NCI-H1105 treated with DMSO at 0.1 percent for 48 hours (cell line): ENCODE measurements at regions not wholly inside any gene's neighbourhood (a gene's known extent, or its start where the extent isn't known, plus 50 kb on each side); places are given as distances from the start of the nearest gene placed in this dataset.

ENCODE experiments used
- DNase-seq: peaks from one replicate; lab custom pipeline; 2025; lab: John Stamatoyannopoulos, UW

DNA sequence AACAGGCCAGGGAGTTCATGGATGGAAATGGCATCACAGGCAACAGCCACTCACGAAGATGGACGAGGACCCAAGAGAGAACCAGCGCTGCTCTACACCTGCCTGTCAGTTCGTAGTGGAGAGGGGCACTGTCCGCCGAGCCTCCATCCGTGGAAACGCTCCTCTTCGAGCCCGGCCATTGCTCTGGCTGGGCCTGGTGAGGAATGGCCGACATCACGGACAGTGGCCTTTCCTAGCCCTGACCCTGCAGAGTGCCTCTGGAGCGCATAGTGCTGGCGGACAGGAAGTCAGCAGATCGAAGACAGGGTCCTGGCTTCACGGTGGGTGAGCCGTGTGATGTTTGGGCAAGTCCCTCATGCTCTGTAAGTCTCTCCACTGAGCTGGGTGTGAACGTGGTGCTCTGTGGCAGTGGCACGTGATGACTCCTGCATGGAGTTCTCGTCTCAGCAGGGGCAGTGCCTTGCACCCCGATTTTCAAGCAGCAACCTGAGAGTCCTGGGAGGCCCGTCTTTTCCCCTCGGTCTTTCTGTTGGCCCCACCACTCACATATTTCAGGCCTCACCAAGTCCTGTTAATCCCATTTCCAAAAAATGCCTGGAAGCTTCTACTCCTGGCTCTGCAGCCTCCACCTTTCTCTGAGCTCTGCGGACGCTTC, 214.4 kb downstream of the ERMARD start:
- no peak for DNase-seq

DNA sequence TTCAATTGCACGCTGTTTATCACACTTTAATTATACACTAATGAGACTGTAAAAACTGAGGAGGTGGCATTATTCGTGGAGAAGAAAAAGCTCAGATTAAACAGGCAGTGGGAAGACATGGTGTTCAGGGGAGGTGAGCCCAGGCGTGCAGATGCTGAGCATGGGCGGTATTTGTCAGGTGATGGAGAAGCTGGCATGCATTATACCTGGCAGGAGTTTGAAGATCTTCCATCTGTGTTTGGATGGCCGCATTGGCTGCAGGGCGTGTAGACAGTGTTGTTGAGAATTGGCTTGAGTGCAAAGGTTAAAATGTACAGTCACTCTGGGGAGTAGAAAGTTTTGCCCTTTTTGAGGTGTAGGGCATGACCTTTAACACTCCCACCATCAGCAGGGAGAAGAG, 213.8 kb downstream of the ERMARD start:
- DNase-seq: no peak

DNA sequence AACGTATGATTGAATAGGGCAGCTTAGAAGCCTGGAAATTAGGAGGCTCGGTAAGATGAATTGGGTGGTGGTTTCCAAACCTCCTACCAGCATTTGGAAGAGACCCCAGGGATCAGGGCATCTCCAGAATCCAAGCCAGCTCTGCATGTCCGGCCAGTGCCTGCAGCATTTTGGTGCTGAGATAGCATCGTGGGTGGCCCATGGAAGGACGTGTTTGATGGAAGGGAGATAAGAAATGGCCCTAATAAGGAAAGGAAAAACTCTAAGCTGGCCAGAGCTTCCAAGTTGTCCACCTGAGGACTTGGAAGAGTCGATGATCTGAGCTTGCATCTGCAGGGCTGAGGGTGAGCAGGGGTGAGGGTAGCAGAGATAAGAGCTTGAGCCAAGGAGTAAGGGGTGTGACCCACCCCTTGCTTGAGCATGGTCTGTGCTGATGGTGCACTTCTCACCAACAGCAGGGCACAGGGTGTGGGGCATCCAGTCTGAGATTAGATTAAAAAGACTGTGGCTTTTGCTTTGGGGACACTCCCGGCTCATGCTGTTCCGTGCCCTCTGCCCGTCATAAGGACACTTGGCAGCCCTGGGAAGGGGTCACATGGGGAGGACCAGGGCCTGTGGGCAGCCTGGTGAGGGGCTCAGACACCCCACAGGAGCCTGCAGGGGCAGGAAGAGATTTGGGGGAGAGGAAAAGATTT, 213.2 kb downstream of the ERMARD start:
- DNase-seq: no peak

DNA sequence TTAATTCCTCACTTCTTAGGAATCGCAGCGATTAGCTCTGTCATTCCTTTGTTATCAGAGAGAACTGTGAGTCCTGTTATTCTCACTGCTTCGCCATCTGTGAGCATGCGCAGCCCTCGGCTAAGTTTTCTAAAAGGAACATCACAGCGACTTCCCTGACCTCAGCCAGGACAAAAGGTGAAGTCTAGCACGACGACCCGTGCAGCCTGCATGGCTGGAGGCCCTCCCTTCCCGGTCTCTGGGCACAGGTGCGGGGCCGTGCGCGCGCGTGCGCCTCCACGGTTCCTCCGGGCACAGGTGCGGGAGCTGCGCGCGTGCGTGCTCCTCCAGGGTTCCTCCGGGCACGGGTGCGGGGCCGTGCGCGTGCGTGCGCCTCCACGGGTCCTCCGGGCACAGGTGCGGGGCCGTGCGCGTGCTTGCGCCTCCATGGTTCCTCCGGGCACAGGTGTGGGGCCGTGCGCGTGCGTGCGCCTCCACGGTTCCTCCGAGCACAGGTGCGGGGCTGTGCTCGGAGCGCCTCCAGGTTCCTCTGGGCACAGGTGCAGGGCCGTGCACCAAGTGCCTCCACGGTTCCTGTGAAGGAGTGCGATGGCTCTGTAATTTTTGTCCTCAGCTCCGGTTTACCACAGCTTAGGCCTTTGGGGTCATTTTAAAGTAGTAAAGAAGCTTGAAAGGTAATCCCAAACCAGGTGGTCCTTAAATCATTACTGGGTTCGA, 212.3 kb downstream of the ERMARD start:
- DNase-seq: no peak

DNA sequence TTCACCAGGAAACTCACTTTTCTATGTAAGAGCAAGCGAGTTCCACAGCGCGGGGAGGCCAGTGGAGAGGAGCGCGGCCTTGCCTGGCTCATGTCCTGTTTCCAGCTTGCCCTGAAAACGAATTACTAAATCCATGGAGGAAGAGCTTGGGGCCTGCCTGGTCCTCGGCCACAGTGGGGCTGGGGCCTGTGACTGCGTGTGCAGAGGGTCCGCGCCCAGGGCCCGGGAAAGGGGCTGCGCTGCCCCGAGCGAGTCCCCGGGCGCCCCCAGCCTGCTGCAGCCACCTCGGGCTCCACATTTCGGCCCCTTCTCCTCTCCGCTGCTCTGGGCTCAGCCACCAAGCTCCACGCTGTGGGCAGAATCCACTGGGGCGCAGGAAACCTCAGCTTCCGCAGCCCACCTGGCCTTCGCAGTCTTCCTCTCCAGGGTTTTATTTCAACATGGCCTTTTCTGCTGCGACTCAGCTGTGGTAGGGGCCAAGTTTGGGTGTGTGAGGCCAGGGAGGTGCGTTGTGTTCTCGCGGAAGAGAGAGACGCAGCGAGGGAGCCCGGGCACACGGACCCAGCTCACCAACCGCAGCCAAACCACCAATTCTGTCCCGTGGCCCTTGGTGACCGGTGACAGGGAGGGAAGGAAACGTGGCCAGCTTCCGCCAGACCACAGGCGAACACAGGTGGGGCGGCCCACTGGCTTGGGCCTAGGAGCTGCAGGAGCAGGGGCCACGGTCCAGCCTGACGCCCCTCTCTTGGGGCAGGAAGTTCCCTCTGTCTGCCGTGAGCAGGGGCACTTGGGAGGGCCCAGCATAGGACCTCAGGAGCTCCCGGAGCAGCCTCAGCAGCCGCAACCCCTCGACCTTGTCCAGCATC, 211.4 kb downstream of the ERMARD start:
- DNase-seq: no peak

DNA sequence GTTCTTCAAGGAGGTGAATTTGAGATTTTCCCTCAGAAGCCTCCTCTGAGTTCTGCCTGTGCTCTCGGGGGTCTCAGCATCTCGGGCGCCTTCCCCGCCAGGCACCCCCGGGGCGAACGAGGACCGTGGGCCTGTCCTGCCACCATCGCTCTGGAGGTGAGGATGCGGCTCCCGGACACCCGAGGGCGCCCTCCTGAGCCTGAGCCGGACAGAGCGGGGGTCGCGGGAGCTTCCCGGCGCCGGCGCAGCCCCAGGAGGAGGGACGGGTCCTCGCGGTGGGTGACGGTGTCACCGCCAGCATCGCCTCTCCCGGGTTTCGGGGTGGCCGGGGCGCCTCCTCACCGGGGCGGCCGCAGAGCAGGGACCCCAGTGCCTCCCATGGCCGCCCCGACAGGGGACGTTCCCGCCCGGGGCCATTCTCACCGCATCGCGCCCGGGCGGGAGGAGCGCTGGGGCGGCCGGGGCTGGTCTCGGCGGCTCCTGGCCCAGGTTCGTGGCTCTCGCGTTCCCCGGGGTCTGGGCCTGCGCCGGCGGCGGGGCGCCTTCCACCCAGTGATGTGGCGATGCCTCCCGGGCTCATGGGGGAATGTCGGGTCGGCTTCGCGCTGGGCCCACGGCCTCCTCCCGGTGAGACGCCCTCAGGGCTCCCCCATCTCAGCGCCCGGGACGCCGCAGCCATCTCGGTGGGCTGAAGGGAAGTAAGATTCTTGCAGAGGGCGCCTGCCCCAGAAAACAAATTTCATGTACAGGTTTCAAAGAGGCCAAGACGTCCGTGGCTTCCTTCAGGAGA, 210.5 kb downstream of the ERMARD start:
- DNase-seq: no peak

DNA sequence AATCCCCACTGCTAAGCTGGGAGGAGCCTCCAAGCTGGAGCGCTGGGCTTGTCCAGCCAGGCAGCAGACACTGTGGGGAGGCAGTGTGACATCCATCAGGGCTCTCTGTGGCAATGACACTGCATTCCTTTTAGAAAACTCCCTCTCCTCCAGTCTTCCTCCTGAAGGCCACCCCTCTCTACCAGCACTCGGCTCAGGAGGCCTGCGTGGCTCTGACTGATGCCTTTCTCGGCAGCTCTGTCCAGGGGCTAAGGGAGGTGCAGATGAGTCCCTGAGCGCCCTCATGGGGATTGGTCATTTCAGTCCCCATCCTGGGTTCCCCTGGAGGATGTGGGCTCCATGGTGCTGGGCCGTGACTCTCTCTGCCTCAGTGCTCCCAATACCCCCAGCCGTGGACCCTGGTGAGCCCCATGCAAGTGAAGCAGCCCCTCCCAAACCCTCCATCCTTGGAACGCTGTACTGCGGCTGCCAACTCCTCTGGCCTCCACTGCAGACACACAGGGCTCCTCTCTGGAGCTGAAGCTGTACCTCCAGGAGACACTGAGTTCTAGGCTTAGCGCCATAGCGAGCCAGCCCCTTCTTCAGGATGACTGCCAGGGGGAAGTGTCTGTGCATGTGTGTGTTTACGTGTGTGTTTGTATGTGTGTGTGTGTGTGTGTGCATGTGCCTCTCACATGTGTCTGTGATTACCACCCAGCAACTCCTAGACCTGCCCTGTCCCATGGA, 209.6 kb downstream of the ERMARD start:
- DNase-seq: no peak

DNA sequence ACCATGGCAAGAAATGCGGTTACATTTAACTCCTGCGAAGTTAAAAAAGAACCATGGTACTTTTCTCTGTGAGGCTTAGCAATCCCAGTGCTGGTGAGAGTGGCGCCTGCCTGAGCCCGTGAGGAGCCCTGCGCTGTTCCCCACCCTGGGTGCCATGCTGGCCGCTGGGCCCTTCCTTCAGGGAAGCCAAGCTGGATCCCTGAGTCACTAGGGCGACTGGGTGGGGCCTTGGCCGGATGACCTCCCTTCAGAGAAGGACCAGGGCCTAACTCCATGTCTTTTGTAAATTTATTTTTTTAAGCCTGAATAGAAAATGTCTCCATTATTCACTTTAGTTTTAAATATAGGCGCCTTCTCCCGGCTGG, 209.1 kb downstream of the ERMARD start:
- no peak for DNase-seq

DNA sequence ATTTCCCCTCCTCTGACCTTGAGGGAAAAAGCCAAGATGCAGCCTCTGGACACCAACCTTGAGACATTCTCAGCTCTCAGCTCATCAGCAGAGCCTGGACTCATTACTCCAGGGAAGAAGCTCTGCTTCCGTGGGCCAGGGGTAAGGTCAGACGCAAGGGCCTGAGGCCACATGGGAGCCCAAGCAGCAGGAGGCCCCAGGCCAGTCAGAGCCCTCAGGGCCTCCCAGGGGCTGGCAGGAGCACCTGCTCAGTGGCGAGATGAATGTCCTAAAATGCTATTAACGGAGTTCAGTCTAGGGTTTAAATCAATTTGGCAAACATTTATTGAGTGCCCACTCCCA, 208.6 kb downstream of the ERMARD start:
- no peak for DNase-seq

DNA sequence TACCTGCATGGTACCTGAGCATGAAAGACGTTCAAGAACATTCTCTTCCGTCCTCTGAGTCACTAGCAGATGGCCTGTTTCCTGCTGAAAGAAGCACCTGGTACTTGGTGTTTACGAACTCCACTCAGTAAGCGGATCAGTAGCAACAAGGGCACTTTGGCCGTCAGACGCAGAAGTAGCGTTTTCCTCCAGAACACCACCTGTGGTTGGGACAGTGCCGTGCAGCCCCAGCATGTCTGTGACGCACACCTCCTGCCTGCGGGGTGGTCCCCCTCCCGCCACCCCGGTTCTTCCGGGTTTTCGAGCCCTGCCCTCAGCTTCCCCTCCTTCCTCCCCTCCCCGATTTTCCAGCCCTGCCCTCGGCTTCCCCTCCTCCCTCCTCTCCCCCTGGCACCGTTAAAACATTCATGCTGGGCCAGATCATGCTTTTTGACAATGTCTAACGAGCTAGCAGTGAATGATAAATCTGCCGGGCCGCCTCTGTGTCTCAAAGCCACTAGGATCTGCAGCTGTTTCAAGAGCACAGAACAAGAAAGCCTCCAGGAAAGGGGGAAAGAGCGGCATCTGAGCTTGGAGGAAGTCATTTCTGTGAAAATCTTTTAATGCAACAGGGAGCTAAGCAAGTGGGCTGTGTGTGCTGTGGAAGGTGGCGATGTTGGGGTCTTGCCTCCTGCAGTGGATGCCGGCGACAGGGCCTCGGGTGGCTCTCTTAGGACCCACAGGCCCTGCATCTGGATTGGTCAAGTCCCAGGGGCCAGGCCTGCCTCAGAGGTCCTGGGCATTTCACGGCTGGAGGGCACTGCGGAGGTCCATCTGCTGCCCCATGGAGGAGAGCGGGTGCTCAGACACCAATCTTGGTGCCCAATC, 207.9 kb downstream of the ERMARD start:
- peak; percentile 17 for DNase-seq

DNA sequence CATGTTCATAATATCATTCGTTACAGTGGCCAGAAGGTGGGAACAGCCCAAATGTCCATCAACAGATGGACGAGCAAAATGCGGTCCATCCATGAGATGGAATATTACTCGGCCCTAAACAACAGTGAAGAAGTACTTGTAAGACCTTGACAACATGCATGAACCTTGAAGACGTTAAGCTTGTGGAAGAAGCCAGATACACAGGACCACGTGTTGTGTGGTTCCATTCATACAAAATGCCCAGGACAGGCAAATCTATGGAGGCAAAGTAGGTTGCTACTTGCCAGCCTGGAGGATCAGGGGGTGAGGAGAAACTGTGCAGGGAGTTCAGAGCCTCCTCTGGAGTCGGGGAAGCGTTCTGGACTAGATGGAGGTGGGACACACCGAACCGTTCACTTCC, 207.1 kb downstream of the ERMARD start:
- DNase-seq: no peak

DNA sequence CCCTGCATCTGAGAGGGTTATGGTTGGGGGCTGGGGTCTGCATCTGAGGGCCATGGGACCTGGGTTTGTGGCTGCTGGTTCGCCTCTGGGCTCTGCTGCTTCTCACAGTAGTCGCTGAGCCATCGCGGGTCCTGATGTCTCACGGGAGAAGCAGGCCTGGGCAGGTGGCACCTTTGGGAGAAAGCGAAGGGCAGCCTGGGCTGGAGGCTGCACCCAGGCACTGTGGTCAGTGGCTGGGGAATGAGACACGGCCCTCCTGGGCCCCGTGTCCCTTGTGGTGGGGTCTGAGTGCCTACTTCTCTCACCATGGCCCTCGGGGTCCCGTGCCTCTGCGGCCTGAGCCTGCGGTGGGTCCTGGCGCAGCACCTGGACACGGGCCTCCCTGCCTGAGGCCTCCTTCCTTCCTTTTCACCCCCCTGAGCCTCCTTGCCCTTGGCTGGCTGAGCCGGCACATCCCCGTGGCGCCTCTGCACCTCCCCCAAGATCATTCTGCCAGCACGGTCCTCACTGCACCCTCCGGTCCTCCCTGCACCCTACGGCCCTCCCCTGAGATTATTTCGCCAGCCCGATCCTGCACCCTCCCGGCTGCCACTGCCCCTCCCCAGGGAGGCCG, 206.0 kb downstream of the ERMARD start:
- no peak for DNase-seq

DNA sequence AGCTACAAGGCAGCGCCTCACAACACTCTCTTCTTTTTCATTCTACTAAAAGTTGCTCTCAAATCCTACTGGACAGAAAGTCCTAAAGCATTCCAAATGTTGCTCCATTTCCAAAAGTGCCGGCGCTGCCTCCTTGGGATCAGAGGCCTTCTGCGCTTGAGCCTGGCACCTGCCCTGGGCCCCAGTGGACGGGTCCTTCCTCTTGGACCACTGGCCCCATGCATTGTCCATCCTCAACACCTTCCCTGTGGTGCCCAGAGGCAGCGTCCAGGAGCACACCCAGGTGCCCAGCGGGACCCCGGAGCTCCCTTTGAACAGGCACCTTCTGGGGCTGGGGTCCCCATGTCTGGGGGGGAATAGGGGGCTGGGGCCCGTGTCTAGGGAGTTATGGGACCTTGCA, 205.2 kb downstream of the ERMARD start:
- no peak for DNase-seq

DNA sequence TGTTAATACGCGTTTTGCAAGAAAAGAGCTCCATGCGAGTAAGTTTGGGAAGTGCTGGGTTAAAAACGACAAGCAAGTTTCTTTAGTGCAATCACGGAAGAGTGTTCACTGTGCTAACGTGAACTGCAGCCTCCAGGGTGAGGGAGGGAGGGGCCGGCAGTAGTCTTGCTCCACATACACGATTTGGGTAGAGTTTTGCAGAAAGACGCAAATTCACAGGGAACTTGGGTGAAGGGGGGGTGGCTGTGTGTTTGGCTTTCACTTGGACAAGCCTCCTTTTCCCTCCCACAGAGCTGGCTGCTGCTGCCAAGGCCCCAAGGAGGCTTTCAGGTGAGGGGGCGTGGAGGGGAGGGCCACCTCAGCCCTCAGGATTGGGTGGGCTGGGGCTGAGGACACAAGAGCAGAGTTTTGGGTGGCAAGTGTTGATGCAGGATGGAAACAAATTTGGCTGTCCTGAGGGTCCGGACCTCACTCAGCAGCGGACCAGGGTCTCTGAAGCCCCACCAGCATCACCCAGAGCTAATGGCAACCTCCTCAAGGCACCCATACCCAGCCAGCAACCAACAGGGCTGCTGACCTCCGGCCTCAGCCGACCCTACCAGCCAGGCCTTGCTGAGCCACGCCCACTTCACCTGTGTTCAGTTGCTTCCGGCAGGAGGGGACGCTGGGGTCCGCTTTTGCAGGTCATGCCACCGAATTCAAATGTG, 204.5 kb downstream of the ERMARD start:
- DNase-seq: no peak

DNA sequence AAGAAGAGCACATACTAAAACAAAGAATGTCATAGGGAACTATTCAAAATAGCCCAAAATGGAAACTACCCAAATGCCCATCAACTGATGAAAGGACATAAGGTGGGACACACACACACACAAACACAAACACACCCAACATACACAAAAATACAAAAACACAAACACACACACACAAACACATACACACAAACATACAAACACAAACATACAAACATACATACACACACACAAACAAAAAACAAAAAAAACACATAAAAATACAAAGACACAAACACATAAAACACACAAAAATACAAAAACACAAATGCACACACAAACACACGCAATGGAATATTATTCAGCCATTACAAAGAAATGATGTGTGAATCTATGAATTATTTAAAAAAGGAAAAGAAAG, 203.6 kb downstream of the ERMARD start:
- no peak for DNase-seq

DNA sequence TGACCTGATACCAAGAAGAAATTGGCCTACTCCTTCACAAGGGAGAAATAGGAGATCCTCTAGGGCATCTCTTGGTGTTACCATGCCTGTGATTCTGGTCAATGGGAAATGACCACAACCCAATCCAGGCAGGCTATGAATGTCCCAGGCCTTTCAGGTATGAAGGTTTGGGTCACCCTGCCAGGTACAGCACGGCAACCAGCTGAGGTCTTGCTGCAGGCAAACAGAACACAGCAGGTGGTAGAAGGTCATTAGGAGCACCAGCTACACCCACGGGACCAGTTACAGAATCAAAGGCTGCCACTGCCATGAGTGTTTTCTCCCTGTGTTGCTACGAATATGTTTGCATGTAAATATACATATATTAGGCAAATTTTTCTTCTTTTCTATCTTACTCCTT, 202.3 kb downstream of the ERMARD start:
- DNase-seq: no peak

DNA sequence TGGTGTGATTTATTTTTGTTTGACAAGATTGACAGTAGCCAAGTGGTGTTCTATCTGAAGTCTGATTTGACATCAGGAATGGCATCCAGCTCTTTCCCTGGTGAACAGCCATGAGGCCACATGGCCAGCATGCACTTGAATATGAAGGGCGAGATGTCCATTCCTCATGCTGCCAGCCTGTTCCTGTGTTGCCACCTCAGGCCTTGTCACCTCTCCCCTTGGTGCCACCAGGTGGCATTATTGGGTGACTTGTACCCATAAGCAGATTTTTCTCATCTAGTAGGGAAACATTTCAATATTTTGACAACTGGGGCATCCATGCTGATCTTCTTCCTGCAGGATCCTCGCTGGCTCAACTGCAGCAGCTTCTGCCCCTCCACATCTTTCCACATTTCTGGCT, 199.1 kb downstream of the ERMARD start:
- peak; percentile 77 for DNase-seq

DNA sequence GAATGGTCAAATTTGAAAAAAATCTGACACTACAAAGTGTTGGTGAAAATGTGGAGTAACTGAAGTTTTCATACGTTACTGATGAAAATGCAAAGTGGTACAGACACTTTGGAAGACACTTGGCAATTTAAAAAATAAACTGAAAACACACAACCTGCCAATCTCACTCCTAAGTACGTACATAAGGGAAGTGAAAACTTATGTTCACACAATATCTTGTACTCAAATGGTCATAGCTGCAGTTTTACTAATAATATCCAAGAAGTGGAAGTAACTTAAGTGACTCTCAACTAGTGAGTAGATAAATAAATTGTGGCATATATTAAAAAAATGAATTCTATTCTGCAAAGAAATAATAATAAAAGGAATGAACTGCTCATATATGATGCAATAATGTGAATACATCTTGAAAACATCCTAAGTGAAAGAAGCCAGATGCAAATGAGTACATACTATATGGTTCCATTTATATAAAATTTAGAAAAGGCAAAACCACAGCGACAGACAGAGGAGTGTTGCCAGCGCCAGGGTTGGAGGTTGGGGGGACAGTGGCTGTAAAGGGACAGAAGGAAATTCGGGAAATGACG, 198.2 kb downstream of the ERMARD start:
- no peak for DNase-seq

DNA sequence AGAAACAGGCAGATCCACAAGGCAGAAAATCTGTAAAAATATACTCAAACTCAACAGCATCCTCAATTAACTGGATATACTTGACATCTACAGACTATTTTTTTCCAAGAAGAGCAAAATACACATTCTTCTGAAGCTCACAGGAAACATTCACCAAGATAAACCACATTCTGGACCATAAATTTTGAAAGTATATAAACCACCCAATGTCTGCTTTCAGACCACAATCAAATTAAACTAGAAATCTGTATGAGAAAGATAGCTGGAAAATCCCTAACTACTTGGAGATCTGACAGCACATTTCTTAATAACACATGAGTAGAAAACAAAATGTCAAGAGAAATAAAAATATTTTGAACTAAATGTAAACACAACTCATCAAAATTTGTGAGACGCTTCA, 195.5 kb downstream of the ERMARD start:
- DNase-seq: no peak
